ENCODE measurements at regions not wholly inside any gene's neighbourhood (a gene's known extent, or its start where the extent isn't known, plus 50 kb on each side); places are given as distances from the start of the nearest gene placed in this dataset.
"Not testable (repeated sequence)": the region's sequence is repeated elsewhere in the genome, so short reads cannot be mapped to it uniquely, and the experiment has no call there.

DNA sequence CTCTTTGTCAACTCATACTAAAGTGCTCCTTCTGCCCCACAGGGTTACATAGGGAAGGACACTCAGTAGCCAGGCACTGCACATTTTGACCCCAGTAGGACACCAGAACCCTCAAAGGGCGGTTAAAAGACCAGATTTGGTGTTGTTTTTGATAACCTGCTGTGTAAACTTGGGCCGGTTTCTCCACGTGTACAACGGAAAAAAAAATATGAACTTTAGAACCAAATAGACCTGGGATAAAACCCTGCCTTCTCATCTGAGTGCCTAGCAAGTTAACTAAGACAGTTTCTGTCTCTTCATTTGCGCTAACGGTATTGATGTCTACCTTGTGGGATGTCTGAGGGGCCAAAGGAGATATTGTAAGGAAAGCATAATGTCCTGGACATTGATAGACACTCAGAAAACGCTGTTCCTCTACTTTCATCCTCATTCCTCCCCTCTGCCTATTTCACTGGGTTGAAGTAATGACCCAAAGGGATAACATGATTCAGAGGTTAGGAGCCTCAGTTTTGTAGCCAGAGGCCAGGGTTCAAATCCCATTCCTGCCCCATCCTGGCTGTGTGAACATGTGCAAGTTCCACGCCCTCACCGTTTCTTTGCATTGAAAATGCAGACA, 155.9 kb upstream of the LPP start:
- DNase-seq (ENCODE audit: low read depth in 2 of 2): no peak

GRCh38 chr3:187998611-187999010, 155.3 kb upstream of the LPP start:
- no peak for DNase-seq (ENCODE audit: low read depth in 2 of 2)

DNA sequence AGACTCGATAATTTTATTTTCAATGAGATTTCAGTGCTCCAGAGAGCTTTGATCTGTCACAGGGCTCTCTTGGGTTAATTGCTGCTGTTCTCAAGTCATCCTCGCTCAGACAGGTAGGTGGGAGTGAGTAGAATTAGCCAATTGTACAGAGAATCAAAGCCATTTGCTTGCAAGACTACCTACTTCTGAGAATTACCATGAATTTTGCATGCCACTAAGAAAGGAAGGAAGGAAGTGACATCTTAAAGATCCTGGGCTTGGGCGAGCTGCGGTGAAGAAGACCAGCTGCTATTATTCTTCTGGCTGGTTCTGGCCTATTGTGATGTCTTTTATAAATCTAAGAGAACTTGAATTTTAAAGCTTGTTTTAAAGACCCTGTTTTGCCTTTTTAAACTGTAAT, 154.1 kb upstream of the LPP start:
- DNase-seq (ENCODE audit: low read depth in 2 of 2): no peak

- no peak for DNase-seq (ENCODE audit: low read depth in 2 of 2)
These were observed 153.5 kb upstream of the LPP start for GRCh38 chr3:188000361-188000861.

DNA sequence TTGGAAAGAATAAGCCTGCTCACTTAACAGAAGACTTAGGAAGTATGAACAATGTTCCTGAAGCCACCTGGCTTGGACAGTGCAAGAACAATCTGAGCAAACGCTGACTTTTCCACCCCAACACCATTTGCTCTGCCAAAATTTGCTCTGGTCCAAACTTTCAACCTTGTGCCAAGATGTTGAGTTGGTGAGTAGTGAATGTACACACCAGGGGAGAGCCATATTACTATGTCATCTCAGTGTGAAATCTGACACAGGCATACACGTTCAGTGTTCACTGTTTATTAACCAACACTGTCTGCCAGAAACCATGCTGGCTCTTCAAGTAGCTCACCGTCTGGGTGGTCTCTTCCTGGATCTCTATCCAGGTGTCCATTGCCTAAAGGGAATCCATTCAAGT, 152.9 kb upstream of the LPP start:
- DNase-seq (ENCODE audit: low read depth in 2 of 2): no peak

- no peak for DNase-seq (ENCODE audit: low read depth in 2 of 2)
These were observed 152.0 kb upstream of the LPP start for GRCh38 chr3:188001926-188002325.

DNA sequence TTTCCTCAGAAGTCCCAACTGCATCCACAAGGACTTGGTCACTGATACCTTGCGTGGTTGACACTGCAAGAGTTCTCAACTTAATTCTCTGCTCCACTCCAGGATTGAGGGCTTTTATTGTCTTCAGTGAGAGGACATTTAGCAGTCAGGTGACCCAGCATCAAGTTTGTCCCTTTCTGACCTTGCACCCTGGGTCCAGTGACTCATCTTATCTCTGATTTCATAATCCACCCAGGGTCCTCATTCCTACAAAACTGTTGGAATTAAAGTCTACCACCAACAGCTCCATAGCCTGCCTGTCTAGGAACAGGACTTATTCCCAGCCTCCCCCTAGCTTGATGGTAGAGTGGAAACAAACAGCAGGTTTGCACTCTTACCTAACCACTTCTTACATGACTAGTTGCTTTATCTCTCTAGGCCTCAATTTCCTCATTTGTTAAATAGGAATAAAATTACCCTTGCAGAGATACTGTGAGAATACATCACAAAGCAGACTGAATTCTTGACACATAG, 151.3 kb upstream of the LPP start:
- no peak for DNase-seq (ENCODE audit: low read depth in 2 of 2)

DNA sequence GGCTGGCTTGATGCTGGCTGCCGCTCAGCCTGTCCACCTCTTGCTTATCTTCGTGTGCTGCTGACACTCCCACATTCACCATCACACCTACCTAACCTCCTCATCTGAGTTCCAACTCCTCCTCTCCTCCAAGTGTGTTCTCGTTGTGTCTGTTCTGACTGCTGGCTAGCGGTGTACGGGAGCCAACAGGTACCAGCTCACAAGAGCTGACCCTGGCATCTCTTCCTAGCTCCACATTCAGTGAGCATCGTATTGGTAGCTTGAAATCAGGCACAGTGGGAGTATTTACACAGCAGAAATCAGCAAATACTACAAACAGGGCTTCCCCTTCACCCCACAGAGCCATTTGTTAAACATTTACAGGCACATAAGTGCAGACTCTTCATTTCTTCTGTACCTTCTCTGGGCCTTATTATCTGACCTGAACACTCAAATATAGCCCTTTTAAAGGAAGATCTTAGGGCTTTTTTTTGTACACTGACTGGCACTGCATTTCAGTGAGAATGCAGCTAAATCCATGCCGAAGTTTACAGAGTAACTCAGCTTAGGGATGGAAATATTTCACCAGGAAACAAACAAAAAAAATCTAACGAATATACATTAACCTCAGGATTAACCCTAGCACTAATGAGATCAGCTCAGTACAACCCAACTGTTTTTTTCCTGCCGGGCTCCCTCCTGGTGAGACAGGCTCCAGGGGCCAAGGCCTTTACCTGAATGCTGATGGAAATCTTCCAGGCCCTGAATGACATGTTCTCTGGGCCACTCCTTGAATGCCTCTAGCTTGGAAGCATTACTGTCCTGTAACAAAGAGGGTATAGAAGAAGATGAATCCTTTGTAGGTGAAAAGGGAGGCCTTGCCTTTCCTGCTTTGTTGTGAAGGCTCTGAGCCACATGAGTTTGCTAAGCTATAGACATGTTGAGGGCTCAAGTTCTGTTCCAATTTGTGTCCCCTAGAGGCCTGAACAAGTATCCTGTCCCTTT, 150.5 kb upstream of the LPP start:
- DNase-seq (ENCODE audit: low read depth in 2 of 2): no peak

DNA sequence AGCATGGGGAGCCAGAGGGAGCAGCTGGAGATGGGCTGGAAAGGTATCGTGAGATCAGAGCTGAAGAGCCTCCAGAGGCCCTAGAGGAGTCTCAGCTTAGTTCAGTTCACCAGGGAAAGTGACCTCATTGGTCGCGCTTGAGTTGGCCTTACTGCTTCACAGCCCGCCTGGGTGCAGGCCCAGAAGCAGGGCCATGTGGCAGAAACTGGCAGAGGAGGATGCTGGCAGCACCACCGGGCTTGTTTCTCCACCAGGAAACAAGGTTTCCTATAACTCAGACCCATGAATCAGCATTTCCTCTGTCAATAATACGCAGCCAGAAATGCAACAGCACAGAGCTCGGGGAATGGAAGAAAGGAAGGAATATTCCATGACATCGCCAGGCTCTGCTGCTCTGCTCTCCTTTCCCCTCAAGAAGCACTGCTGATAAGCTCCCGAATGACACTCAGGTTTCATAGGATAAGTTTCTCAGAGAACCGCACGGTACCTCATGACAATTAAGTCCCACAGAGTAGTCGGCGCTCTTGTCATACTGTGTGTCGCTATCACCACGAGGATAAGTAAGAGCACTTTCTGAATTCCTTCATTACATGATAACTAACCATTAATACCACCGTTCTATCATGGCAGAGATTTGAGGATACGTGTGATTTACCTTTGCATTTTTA, 147.1 kb upstream of the LPP start:
- DNase-seq (ENCODE audit: low read depth in 2 of 2): no peak

DNA sequence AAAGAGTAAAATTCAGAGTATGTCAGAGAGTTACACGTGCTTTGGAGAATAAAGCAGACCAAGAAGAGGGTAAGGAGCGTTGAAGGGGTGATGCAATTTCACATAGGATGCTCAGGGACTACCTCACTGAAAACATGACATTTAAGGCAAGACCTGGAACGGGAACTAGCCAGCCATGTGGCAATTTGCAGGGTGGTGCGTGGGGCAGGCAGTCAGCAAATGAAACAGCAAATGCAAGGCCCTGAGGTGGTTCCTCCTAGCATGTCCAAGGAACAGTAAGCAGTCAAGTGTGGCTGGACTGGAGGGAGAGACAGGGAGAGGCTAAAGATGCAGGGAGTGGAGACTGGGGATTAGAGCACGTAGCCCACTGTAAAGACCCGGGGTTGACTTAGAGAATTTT, 146.1 kb upstream of the LPP start:
- DNase-seq (ENCODE audit: low read depth in 2 of 2): no peak

DNA sequence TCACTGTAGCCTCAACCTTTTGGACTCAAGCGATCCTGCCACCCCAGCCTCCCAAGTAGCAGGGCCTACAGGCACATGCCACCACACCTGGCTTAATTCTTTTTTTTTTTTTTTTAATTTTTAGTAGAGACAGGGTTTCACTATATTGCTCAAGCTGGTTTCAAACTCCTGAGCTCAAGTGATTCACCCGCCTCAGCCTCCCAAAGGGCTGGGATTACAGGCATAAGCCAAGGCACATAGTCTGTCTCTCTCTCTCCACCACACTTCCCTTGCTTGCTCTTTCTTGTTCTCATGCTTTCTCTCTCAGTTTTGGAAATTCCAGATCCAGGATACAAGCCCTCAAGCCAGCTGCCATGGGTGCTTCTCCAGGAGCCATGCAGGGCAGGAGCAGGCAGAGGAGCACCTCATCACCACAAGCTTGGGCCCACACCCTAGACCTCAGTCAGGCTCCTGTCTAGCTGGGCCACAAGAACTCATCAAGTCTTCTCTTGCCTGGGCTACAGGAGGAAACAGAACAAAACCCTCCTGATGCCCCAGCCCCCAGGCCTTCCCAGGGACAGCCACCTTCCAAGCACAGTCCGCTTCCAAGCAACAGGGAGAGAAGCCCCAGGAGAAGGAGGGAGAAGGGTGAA, 145.3 kb upstream of the LPP start:
- no peak for DNase-seq (ENCODE audit: low read depth in 2 of 2)

GRCh38 chr3:188010478-188010877, 143.5 kb upstream of the LPP start:
- no peak for DNase-seq (ENCODE audit: low read depth in 2 of 2)

- no peak for DNase-seq (ENCODE audit: low read depth in 2 of 2)
These were observed 134.2 kb upstream of the LPP start for GRCh38 chr3:188019727-188020126.

DNA sequence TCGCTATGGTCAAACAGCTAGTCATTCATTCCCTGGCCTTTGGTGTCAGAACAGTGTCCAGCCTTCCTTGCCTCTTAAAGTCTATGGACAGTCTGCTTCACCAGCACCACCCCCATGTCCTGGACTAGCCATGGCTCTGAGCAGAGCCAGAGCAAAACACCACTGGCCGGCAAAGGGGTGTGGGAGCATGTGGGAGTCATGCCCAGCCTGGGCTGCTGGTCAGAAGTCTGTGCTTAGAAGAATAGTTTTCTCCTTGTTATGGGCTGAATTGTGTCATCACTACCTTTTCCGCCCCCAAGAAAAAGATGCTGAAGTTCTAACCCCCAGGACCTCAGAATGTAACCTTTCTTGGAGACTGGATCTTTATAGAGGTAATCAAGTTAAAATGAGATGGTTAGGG, 132.9 kb upstream of the LPP start:
- DNase-seq (ENCODE audit: low read depth in 2 of 2): no peak

GRCh38 chr3:188021502-188022040, 132.4 kb upstream of the LPP start:
- DNase-seq (ENCODE audit: low read depth in 2 of 2): no peak

DNA sequence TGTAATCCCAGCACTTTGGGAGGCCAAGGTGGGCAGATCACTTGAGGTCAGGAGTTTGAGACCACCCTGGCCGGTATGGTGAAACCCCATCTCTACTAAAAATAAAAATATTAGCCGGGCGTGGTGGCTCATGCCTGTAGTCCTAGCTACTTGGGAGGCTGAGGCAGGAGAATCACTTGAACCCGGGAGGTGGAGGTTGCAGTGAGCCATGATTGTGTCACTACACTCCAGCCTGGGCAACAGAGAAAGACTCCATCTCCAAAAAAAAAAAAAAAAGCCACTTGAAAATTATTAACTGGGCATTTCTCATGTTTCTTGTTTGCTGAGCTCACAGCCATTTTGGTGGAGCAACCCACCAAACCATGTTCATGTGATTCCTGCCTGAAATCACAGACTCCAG, 131.1 kb upstream of the LPP start:
- DNase-seq (ENCODE audit: low read depth in 2 of 2): not testable (repeated sequence)

- no peak for DNase-seq (ENCODE audit: low read depth in 2 of 2)
These were observed 128.4 kb upstream of the LPP start for GRCh38 chr3:188025555-188025954.

DNA sequence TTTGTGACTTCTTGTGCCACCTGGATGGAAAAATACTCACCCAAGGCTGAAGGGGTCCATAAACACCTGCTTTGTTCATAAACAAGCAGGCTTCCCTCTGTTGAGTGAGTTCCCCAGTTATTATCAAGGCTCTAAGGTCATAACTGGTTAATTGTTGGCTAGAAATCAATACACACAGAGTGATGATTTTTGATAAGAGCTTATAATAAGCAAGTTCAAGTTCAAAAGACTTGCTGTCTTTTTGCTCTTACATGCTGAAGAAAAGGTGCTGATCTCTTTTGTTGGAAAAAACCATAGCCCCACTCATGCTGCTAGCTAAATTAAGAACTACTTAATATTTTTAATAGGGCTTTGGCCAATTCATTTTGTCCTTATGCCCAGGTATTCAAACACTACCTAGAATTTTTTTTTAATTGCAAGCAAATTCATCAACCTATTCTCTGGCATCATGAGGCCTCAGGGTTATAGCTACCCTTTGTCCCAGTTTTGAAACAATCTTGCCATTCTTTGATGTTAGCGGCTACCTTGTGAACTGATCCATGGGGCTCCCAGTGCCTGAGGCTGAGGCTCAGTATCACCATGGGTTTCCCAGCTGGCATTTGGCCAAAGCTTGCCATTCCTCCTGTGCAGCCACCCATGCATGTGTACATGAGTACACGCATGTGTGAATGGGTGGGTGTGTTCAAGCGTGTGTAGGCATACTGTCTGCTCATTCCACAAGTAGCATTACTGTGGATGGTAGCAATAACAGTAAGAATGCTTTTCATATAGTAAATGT, 127.6 kb upstream of the LPP start:
- no peak for DNase-seq (ENCODE audit: low read depth in 2 of 2)

GRCh38 chr3:188031121-188031520, 122.8 kb upstream of the LPP start:
- no peak for DNase-seq (ENCODE audit: low read depth in 2 of 2)

DNA sequence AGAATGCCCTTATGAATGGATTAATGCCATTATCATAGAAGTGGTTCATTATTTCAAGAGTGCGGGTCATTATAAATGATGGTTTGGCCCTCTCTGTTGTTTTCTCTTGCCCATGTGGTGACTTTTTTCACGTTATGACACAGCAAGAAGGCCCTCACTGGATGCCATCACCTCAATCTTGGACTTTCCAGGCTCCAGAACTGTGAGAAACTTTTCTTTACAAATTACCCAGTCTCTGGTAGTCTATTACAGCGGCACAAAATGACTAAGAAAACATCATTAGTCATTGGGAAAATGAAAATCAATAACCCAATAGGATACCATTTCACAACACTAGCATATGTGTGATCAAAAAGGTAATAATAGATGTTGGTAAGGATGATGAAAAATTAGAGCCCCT, 119.0 kb upstream of the LPP start:
- no peak for DNase-seq (ENCODE audit: low read depth in 2 of 2)
